Type B pancreatic cell (in vitro differentiated cells): ENCODE measurements at regions not wholly inside any gene's neighbourhood (a gene's known extent, or its start where the extent isn't known, plus 50 kb on each side); places are given as distances from the start of the nearest gene placed in this dataset.
A peak's percentile ranks its signal among the peaks of the same experiment; 100 is the strongest.

Experiments used
- DNase-seq: peaks from one replicate; pipeline ENCODE4 v3.0.0; 2021; ENCODE audit warnings: mixed read lengths; ENCODE audit not compliant: unreplicated experiment; ENCODE audit errors: extremely low spot score
- H3K27ac Mint-ChIP-seq: 2 replicates; pipeline ENCODE4 v1.8.0; 2021; ENCODE audit warnings: mild to moderate bottlenecking, mixed read lengths
- H3K27me3 Mint-ChIP-seq: 2 replicates; pipeline ENCODE4 v1.8.0; 2021; ENCODE audit warnings: mixed read lengths
- H3K36me3 Mint-ChIP-seq: 2 replicates; pipeline ENCODE4 v1.8.0; 2021; ENCODE audit warnings: mixed read lengths
- H3K4me1 Mint-ChIP-seq: one replicate; pipeline ENCODE4 v1.8.0; 2021; ENCODE audit warnings: mixed read lengths; ENCODE audit not compliant: unreplicated experiment
- H3K4me3 Mint-ChIP-seq: 2 replicates; pipeline ENCODE4 v1.8.0; 2021; ENCODE audit warnings: mild to moderate bottlenecking, mixed read lengths
- H3K9me3 Mint-ChIP-seq: 2 replicates; pipeline ENCODE4 v1.8.0; 2021; ENCODE audit warnings: mixed read lengths
- CTCF ChIP-seq: fragments of 200-600 bp; sonication (generic); conservative IDR thresholded peaks from 2 replicates; pipeline ENCODE4 v1.5.0; 2021; ENCODE audit warnings: antibody characterized with exemption, mild to moderate bottlenecking

DNA sequence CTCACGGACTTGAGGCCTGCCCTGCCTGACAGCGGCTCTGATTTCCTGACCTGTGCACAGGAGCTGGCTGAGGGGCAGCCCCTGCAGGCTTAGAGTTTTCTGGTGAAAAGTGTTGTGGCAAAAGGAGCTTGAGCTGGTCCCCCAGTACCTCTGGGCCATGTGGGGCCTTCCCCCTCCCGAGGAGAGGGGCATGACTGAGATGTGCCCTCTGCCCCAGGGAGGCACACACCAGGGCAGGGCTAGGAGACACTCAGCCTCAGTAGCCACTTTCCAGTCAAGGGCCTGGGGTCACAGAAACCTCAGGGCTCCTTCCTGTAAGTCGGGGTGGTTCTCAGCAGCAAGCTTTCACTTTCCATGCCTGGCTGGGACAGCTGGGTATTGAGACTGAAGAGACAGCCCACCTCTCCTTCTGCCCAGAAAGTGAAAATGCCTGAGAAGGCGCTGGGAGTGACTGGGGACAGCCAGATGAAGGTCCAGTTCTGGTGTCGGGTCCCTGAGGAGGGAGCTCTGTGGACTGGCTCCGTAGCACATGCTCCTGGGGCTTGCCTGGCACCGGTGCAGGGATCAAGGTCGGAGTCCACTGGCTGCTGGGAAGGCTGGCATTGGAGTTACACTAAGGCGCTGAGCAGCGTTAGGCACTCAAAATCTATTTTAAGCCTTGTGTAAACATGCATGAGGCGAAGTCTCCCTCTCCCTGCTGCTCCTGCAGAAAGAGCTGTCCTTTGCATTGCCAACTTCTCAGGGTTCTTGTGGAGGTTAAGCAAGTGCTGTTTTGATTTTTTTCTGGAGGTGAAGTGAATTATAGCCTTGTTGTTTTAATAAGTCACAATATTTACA lies 394.9 kb downstream of the GADD45G start:
- H3K36me3 Mint-ChIP-seq, result no peaks in the 10 kb centered on the region
- H3K4me1 Mint-ChIP-seq, result peaks cover 43% of the 10 kb centered on the region

DNA sequence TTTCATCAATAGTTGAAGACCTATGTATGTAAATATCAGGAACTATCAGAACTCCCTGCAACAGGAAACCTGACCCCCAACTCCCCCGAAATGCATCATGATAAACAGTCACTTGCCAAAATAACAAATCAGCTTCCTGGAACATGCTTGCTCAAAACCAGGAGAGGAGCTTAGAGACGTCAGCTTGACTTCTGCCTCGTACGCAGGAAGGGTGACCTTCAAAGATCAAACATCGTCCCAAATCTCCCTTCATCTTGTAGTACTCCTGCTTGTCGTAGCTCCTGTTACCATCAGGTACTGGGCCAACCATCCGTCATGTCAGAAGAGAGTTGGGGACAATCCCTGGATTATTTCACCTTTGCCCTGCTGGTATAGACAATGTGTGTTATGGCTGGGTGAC lies 396.1 kb downstream of the GADD45G start:
- H3K27me3 Mint-ChIP-seq, result no peaks in the 10 kb centered on the region
- no peaks in the 10 kb centered on the region for H3K36me3 Mint-ChIP-seq
- H3K27ac Mint-ChIP-seq, result peak overlapping the region; percentile 49

More for the DNA sequence above, 394.9 kb downstream of the GADD45G start:
- Mint-ChIP-seq H3K27ac (peak overlapping the region; percentile 63), H3K9me3 (no peaks in the 10 kb centered on the region), H3K4me3 (peak overlapping the region; percentile 55), H3K27me3 (no peaks in the 10 kb centered on the region)
- no peak for DNase-seq
- TF ChIP-seq CTCF, result no peak

GRCh38 chr9:90001747-90002146 lies 396.9 kb downstream of the GADD45G start:
- no peaks in the 10 kb centered on the region for H3K9me3 Mint-ChIP-seq
- peaks cover 38% of the 10 kb centered on the region for H3K4me1 Mint-ChIP-seq

More for the DNA sequence above, 396.1 kb downstream of the GADD45G start:
- no peak for TF ChIP-seq CTCF
- DNase-seq, result no peak
- no peaks in the 10 kb centered on the region for H3K9me3 Mint-ChIP-seq
- peaks cover 38% of the 10 kb centered on the region for H3K4me1 Mint-ChIP-seq
- H3K4me3 Mint-ChIP-seq, result no peak overlapping the region

GRCh38 chr9:90002397-90003271 lies 397.8 kb downstream of the GADD45G start:
- TF ChIP-seq CTCF, result no peak
- Mint-ChIP-seq H3K4me3 (no peak overlapping the region), H3K27me3 (no peaks in the 10 kb centered on the region), H3K9me3 (no peaks in the 10 kb centered on the region), H3K27ac (no peak overlapping the region), H3K36me3 (no peaks in the 10 kb centered on the region), H3K4me1 (peaks cover 38% of the 10 kb centered on the region)
- DNase-seq, result no peak

More at GRCh38 chr9:90001747-90002146, 396.9 kb downstream of the GADD45G start:
- DNase-seq, result no peak
- no peaks in the 10 kb centered on the region for H3K36me3 Mint-ChIP-seq
- H3K27me3 Mint-ChIP-seq, result no peaks in the 10 kb centered on the region
- H3K27ac Mint-ChIP-seq, result no peak overlapping the region
- TF ChIP-seq CTCF, result no peak
- no peak overlapping the region for H3K4me3 Mint-ChIP-seq

DNA sequence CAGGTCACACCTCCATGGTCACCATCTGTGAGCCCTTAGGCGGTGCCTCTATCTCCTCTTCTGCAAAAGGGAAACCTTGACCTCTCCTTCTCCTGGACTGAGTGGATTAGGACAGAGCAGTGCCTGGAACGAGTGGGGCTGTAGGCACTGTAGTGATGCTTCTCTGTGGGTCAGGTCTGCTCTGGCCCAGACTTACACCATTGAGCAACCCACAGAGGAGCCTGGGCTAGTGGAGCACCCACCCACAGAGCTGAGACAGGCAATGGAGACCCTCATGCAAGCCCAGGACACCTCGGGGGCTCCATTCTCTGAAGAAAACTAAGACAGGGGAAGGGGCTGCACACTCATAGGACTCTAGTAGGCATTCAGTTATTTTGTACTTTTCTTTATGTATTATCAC lies 400.6 kb downstream of the GADD45G start:
- Mint-ChIP-seq H3K27ac (no peak overlapping the region), H3K4me1 (peaks cover 27% of the 10 kb centered on the region), H3K27me3 (no peaks in the 10 kb centered on the region), H3K36me3 (no peaks in the 10 kb centered on the region), H3K9me3 (no peaks in the 10 kb centered on the region), H3K4me3 (no peak overlapping the region)
- no peak for TF ChIP-seq CTCF
- DNase-seq, result no peak
